ENCODE measurements at regions not wholly inside any gene's neighbourhood (a gene's known extent, or its start where the extent isn't known, plus 50 kb on each side); places are given as distances from the start of the nearest gene placed in this dataset.

GRCh38 chr1:82991569-82991968, 1007.4 kb downstream of the TTLL7 start:
- no peak overlapping the region for H3K4me3 ChIP-seq
- no peaks in the 10 kb centered on the region for H3K27me3 ChIP-seq
- DNase-seq: no peak
- no peaks in the 10 kb centered on the region for H3K36me3 ChIP-seq
- no peaks in the 10 kb centered on the region for H3K9me3 ChIP-seq

GRCh38 chr1:82979593-82980236, 1019.2 kb downstream of the TTLL7 start:
- no peak overlapping the region for H3K4me3 ChIP-seq
- H3K27me3 ChIP-seq: peaks cover 7% of the 10 kb centered on the region
- DNase-seq: no peak
- no peaks in the 10 kb centered on the region for H3K9me3 ChIP-seq
- H3K36me3 ChIP-seq: no peaks in the 10 kb centered on the region

GRCh38 chr1:82978461-82979324, 1020.2 kb downstream of the TTLL7 start:
- no peak for DNase-seq
- H3K36me3 ChIP-seq: no peaks in the 10 kb centered on the region
- H3K27me3 ChIP-seq: peaks cover 7% of the 10 kb centered on the region
- H3K4me3 ChIP-seq: no peak overlapping the region
- no peaks in the 10 kb centered on the region for H3K9me3 ChIP-seq

- H3K27me3 ChIP-seq: no peaks in the 10 kb centered on the region
- no peaks in the 10 kb centered on the region for H3K9me3 ChIP-seq
- H3K36me3 ChIP-seq: no peaks in the 10 kb centered on the region
- DNase-seq: no peak
- H3K4me3 ChIP-seq: no peak overlapping the region
These were observed 1025.9 kb downstream of the TTLL7 start for GRCh38 chr1:82972841-82973553.

- H3K9me3 ChIP-seq: no peaks in the 10 kb centered on the region
- no peak for DNase-seq
These were observed 1029.6 kb downstream of the TTLL7 start for GRCh38 chr1:82969340-82969739.

GRCh38 chr1:82962658-82963057, 1036.3 kb downstream of the TTLL7 start:
- no peaks in the 10 kb centered on the region for H3K27me3 ChIP-seq
- DNase-seq: no peak
- H3K36me3 ChIP-seq: no peaks in the 10 kb centered on the region
- H3K9me3 ChIP-seq: no peaks in the 10 kb centered on the region
- no peak overlapping the region for H3K4me3 ChIP-seq

More at GRCh38 chr1:82969340-82969739, 1029.6 kb downstream of the TTLL7 start:
- Histone ChIP-seq H3K36me3 (no peaks in the 10 kb centered on the region), H3K4me3 (no peak overlapping the region), H3K27me3 (no peaks in the 10 kb centered on the region)

GRCh38 chr1:82950606-82951200, 1048.2 kb downstream of the TTLL7 start:
- Histone ChIP-seq H3K36me3 (no peaks in the 10 kb centered on the region), H3K9me3 (no peaks in the 10 kb centered on the region), H3K27me3 (no peaks in the 10 kb centered on the region), H3K4me3 (no peak overlapping the region)
- no peak for DNase-seq

GRCh38 chr1:82948386-82948785, 1050.5 kb downstream of the TTLL7 start:
- Histone ChIP-seq H3K36me3 (no peaks in the 10 kb centered on the region), H3K9me3 (no peaks in the 10 kb centered on the region), H3K4me3 (no peak overlapping the region), H3K27me3 (no peaks in the 10 kb centered on the region)
- DNase-seq: no peak

- H3K9me3 ChIP-seq: no peaks in the 10 kb centered on the region
- no peak for DNase-seq
- no peaks in the 10 kb centered on the region for H3K27me3 ChIP-seq
- no peaks in the 10 kb centered on the region for H3K36me3 ChIP-seq
- no peak overlapping the region for H3K4me3 ChIP-seq
These were observed 1051.7 kb downstream of the TTLL7 start for GRCh38 chr1:82947278-82947677.

- DNase-seq: no peak
- H3K27me3 ChIP-seq: no peaks in the 10 kb centered on the region
These were observed 1052.8 kb downstream of the TTLL7 start for GRCh38 chr1:82946096-82946605.

GRCh38 chr1:82944822-82945221, 1054.1 kb downstream of the TTLL7 start:
- no peak overlapping the region for H3K4me3 ChIP-seq

More at GRCh38 chr1:82946096-82946605, 1052.8 kb downstream of the TTLL7 start:
- Histone ChIP-seq H3K9me3 (no peaks in the 10 kb centered on the region), H3K4me3 (no peak overlapping the region), H3K36me3 (no peaks in the 10 kb centered on the region)

GRCh38 chr1:82934074-82934473, 1064.9 kb downstream of the TTLL7 start:
- Histone ChIP-seq H3K4me3 (no peak overlapping the region), H3K9me3 (no peaks in the 10 kb centered on the region), H3K36me3 (no peaks in the 10 kb centered on the region), H3K27me3 (no peaks in the 10 kb centered on the region; the same call in 1 of the 2 replicates)
- DNase-seq: no peak

More at GRCh38 chr1:82944822-82945221, 1054.1 kb downstream of the TTLL7 start:
- H3K36me3 ChIP-seq: no peaks in the 10 kb centered on the region
- no peaks in the 10 kb centered on the region for H3K9me3 ChIP-seq
- DNase-seq: no peak
- no peaks in the 10 kb centered on the region for H3K27me3 ChIP-seq

- H3K27me3 ChIP-seq: no peaks in the 10 kb centered on the region; the same call in 1 of the 2 replicates
- no peak overlapping the region for H3K4me3 ChIP-seq
- no peaks in the 10 kb centered on the region for H3K9me3 ChIP-seq
- DNase-seq: no peak
- no peaks in the 10 kb centered on the region for H3K36me3 ChIP-seq
These were observed 1066.2 kb downstream of the TTLL7 start for GRCh38 chr1:82932727-82933126.

GRCh38 chr1:82932207-82932606, 1066.7 kb downstream of the TTLL7 start:
- Histone ChIP-seq H3K4me3 (no peak overlapping the region), H3K27me3 (no peaks in the 10 kb centered on the region; the same call in 1 of the 2 replicates)
- no peak for DNase-seq

GRCh38 chr1:82931006-82931405, 1067.9 kb downstream of the TTLL7 start:
- no peaks in the 10 kb centered on the region; the same call in 1 of the 2 replicates for H3K27me3 ChIP-seq
- no peak for DNase-seq
- H3K4me3 ChIP-seq: no peak overlapping the region
- H3K9me3 ChIP-seq: no peaks in the 10 kb centered on the region
- no peaks in the 10 kb centered on the region for H3K36me3 ChIP-seq

More at GRCh38 chr1:82932207-82932606, 1066.7 kb downstream of the TTLL7 start:
- Histone ChIP-seq H3K9me3 (no peaks in the 10 kb centered on the region), H3K36me3 (no peaks in the 10 kb centered on the region)

GRCh38 chr1:82927753-82928152, 1071.2 kb downstream of the TTLL7 start:
- DNase-seq: no peak
- H3K4me3 ChIP-seq: no peak overlapping the region

More at GRCh38 chr1:82927753-82928152, 1071.2 kb downstream of the TTLL7 start:
- Histone ChIP-seq H3K36me3 (no peaks in the 10 kb centered on the region), H3K27me3 (no peaks in the 10 kb centered on the region), H3K9me3 (no peaks in the 10 kb centered on the region)

Measured in MG63 (cell line).